HUES64 (cell line): ENCODE measurements at regions not wholly inside any gene's neighbourhood (a gene's known extent, or its start where the extent isn't known, plus 50 kb on each side); places are given as distances from the start of the nearest gene placed in this dataset.

ENCODE experiments used
- H3K27ac ChIP-seq: 2 replicates; pipeline ENCODE4 v1.7.0; 2013; ENCODE audit warnings: low read depth, low read length, inconsistent platforms
- H3K27me3 ChIP-seq: 2 replicates; pipeline ENCODE4 v1.6.1; 2013; ENCODE audit warnings: mild to moderate bottlenecking, low read length; ENCODE audit not compliant: insufficient read depth
- H3K36me3 ChIP-seq: 2 replicates; pipeline ENCODE4 v1.6.1; 2013; ENCODE audit warnings: mild to moderate bottlenecking, low read length; ENCODE audit not compliant: insufficient read depth
- H3K4me1 ChIP-seq: 2 replicates; pipeline ENCODE4 v1.6.1; 2013; ENCODE audit warnings: mild to moderate bottlenecking, low read length, moderate library complexity; ENCODE audit not compliant: insufficient read depth
- H3K4me3 ChIP-seq: 2 replicates; pipeline ENCODE4 v1.5.1; 2013; ENCODE audit warnings: mild to moderate bottlenecking, low read length, moderate library complexity
- H3K9ac ChIP-seq: 2 replicates; pipeline ENCODE4 v1.6.1; 2013; ENCODE audit warnings: mild to moderate bottlenecking, low read depth, low read length
- H3K9me3 ChIP-seq: 2 replicates; pipeline ENCODE4 v1.6.1; 2013; ENCODE audit warnings: low read depth, low read length; ENCODE audit not compliant: insufficient read depth
- WGBS: fragments of 150-250, 120-280 bp; methylation state at CpG from one replicate; pipeline ENCODE4 v1.1.7; 2013; ENCODE audit warnings: missing lambda C conversion rate; 5-methylcytosine and 5-hydroxymethylcytosine counted together

DNA sequence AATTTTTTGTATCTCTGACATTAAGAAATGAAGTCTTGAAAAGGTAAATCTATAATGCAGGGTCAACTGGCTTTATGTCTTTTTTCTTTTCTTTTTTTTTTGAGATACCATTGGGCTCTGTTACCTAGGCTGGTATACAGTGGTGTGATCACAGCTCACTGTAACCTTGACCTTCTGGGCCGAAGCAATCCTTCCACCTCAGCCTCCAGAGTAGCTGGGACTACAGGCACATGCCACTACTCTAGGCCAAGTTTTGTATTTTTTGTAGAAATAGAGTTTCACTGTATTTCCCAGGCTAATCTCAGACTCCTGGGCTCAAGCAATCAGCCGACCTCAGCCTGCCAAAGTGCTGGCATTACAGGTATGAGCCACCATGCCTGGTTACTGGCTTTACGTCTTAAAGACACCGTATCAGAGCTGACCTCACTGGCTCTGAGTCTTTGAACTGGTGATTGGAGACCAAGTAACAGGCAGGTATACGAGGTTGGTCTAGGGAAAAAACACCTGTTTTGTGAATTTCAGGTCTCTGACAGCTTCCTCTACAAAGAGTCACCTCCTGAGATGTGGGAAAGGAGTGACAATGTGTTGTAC lies 70.4 kb upstream of the GPBP1 start:
- Histone ChIP-seq H3K4me1 (no peaks in the 10 kb centered on the region), H3K4me3 (no peak overlapping the region), H3K27me3 (no peaks in the 10 kb centered on the region), H3K9me3 (no peaks in the 10 kb centered on the region), H3K9ac (no peak overlapping the region), H3K27ac (no peak overlapping the region), H3K36me3 (no peaks in the 10 kb centered on the region)
- WGBS: 97% methylated on average over 5 of the region's 5 CpGs

DNA sequence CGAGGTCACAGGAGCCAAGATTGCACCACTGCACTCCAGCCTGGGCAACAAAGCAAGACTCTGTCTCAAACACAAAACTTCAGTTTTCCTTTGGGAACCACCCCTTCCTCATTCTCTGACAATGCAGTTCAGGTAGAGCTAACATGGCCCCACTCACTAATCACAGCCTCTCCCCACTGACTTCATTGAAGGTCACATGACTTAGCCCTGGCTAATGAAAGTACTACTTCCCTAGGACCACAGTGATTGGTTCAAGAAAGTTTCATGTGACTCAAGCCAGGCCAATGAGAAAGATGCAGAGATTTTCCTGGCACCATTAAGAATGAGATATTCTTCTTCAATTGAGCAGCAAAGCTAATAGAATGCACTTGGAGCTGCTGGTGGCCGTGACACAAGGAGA lies 67.2 kb upstream of the GPBP1 start:
- Histone ChIP-seq H3K9me3 (no peaks in the 10 kb centered on the region), H3K36me3 (no peaks in the 10 kb centered on the region), H3K27me3 (no peaks in the 10 kb centered on the region), H3K27ac (no peak overlapping the region), H3K4me3 (no peak overlapping the region), H3K9ac (no peak overlapping the region), H3K4me1 (no peaks in the 10 kb centered on the region)
- WGBS: 94% methylated on average over 2 of the region's 2 CpGs

DNA sequence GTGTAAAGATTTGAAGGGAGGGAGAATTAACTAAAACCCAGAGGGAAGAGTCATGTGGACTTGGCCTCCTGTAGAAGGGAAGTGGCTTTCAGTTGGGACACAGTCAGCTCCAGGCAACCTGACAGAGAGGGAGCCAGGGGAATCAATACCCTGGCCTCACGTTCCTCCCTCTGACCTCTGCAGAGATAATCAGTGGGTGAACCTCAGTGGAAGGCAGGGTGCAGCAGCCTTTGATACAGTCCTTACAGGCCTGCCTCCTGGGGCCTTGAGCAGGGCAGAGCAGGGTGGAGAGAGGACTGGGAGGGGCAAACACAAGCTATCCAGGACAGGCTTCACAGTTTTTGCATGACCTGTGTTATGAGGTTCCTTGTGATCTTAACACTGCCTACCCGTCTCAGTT lies 61.9 kb upstream of the GPBP1 start:
- no peak overlapping the region for H3K9ac ChIP-seq
- no peaks in the 10 kb centered on the region for H3K4me1 ChIP-seq
- no peaks in the 10 kb centered on the region for H3K9me3 ChIP-seq
- H3K36me3 ChIP-seq: no peaks in the 10 kb centered on the region
- H3K27ac ChIP-seq: no peak overlapping the region
- WGBS: 77% methylated on average over 2 of the region's 2 CpGs
- H3K27me3 ChIP-seq: no peaks in the 10 kb centered on the region
- no peak overlapping the region for H3K4me3 ChIP-seq

DNA sequence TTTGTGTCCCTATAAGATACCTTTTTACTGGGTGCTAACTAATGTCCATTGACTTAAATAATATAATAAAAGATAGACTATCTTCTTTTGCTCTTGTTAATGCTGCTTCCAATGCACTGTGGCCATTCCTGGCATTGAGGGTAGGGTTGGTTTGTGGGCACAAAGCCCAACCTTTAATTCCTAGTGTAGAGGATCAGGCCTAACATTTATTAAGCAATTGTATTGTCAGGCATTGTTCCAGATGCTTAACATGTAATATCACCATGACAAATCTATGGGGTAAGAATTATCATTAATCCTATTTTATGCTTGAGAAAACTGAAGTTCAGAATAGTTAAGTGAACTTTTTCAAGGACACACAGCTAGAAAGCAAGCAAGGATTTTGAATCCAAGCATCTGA lies 60.4 kb upstream of the GPBP1 start:
- H3K27ac ChIP-seq: no peak overlapping the region
- no peaks in the 10 kb centered on the region for H3K9me3 ChIP-seq
- H3K27me3 ChIP-seq: no peaks in the 10 kb centered on the region
- no peaks in the 10 kb centered on the region for H3K4me1 ChIP-seq
- H3K36me3 ChIP-seq: no peaks in the 10 kb centered on the region
- no peak overlapping the region for H3K9ac ChIP-seq
- H3K4me3 ChIP-seq: no peak overlapping the region

DNA sequence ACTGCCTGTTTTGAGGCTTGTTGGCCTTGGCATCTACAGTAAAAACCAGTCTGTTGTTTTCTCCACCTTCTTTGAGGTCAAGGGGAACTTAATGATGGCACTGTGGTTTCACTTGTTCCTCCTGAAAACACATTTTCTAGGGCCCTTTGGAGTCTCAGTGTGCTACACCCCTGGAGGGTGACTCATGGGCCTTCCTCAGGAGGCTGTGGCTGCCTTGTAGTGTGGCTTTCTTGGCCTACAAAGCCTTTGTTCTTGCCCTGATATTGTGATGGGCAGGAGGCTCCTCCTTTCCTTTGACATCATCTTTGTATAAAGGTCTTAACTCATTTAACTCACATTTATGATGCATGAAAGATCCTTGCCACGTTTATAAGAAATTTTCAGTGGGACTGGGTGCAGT lies 56.3 kb upstream of the GPBP1 start:
- H3K4me3 ChIP-seq: no peak overlapping the region
- H3K27ac ChIP-seq: no peak overlapping the region
- H3K4me1 ChIP-seq: no peaks in the 10 kb centered on the region
- no peaks in the 10 kb centered on the region for H3K27me3 ChIP-seq
- H3K9me3 ChIP-seq: 0 out of 2 replicates have a peak, but pooled peaks cover 4% of the 10 kb centered on the region
- no peaks in the 10 kb centered on the region for H3K36me3 ChIP-seq
- H3K9ac ChIP-seq: no peak overlapping the region
- 69% methylated on average over 1 of the region's 1 CpG for WGBS

DNA sequence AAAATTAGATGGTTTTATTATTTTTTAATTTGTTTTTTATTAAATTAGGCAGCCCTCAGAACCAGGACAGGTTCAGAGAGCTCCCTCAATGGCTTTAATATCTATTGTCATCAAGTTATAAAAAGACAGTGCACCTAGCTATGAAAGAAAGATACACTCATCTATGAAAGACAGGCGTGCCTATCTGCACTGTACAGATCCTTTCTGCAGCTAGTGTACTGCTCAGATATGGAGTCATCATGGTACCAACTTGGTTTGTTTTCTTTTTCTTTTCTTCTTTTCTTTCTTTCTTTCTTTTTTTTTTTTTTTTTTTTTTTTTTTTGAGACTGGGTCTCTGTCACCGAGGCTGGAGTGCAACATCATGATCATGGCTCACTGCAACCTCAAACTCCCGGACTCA lies 54.8 kb upstream of the GPBP1 start:
- Histone ChIP-seq H3K4me3 (no peak overlapping the region), H3K4me1 (no peaks in the 10 kb centered on the region), H3K27ac (no peak overlapping the region), H3K36me3 (no peaks in the 10 kb centered on the region), H3K9me3 (0 out of 2 replicates have a peak, but pooled peaks cover 8% of the 10 kb centered on the region), H3K27me3 (no peaks in the 10 kb centered on the region), H3K9ac (no peak overlapping the region)
- WGBS: 89% methylated on average over 3 of the region's 3 CpGs

DNA sequence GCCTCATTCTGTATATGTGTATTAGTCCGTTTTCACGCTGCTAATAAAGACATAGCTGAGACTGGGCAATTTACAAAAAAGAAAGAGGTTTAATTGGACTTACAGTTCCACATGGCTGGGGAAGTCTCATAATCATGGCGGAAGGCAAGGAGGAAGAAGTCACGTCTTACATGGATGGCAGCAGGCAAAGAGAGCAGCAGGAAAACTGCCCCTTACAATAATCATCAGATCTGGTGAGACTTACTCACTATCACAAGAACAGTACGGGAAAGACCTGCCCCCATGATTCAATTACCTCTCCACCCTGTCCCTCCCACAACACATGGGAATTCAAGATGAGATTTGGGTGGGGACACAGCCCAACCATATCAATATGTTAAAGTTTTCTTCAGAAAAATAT lies 49.8 kb upstream of the GPBP1 start:
- H3K27ac ChIP-seq: no peak overlapping the region
- WGBS: 94% methylated on average over 5 of the region's 5 CpGs
- no peak overlapping the region for H3K4me3 ChIP-seq
- no peaks in the 10 kb centered on the region for H3K27me3 ChIP-seq
- no peak overlapping the region for H3K9ac ChIP-seq
- H3K36me3 ChIP-seq: no peaks in the 10 kb centered on the region
- 0 out of 2 replicates have a peak, but pooled peaks cover 8% of the 10 kb centered on the region for H3K9me3 ChIP-seq
- no peaks in the 10 kb centered on the region for H3K4me1 ChIP-seq
